GM12878 (cell line): ENCODE measurements at regions not wholly inside any gene's neighbourhood (a gene's known extent, or its start where the extent isn't known, plus 50 kb on each side); places are given as distances from the start of the nearest gene placed in this dataset.

Experiments
- BACH1 ChIP-seq: fragments of 450-650 bp; IDR thresholded peaks from 2 replicates; pipeline ENCODE4 v1.6.1; 2017; ENCODE audit warnings: mild to moderate bottlenecking, borderline replicate concordance
- BCL11A ChIP-seq: IDR thresholded peaks from 2 replicates; pipeline ENCODE4 v1.6.1; 2011; ENCODE audit warnings: low read depth, low read length
- BMI1 ChIP-seq: fragments of 450-650 bp; IDR thresholded peaks from 2 replicates; pipeline ENCODE4 v1.6.1; 2016; ENCODE audit warnings: mild to moderate bottlenecking, moderate library complexity, borderline replicate concordance
- CBX3 ChIP-seq: fragments of 200-600 bp; sonication (generic); IDR thresholded peaks from 2 replicates; pipeline ENCODE4 v1.6.1; 2016; ENCODE audit warnings: low read depth, borderline replicate concordance
- CHD2 ChIP-seq: IDR thresholded peaks from 2 replicates; pipeline ENCODE4 v1.6.1; 2011; ENCODE audit warnings: low read depth, low read length, improper control_type of control experiment, borderline replicate concordance
- EGR1 ChIP-seq, 2 experiments: IDR thresholded peaks; 1 replicate in 1 of 2; 2 replicates in 1 of 2; pipeline ENCODE4 v1.6.1; 2011 to 2012; ENCODE audit warnings: low read depth in 2 of 2, low read length in 2 of 2, borderline replicate concordance in 1 of 2, mild to moderate bottlenecking in 1 of 2, moderate library complexity in 1 of 2
- GABPA ChIP-seq: IDR thresholded peaks from 2 replicates; pipeline ENCODE4 v1.6.1; 2014; ENCODE audit warnings: antibody characterized with exemption, low read depth, mild to moderate bottlenecking, inconsistent platforms
- HDAC2 ChIP-seq: fragments of 200-600 bp; sonication (generic); IDR thresholded peaks from 2 replicates; pipeline ENCODE4 v1.6.1; 2017
- KDM1A ChIP-seq: fragments of 200-600 bp; sonication (generic); IDR thresholded peaks from 2 replicates; pipeline ENCODE4 v1.6.1; 2016; ENCODE audit warnings: borderline replicate concordance
- LARP7 ChIP-seq: fragments of 450-650 bp; IDR thresholded peaks from 2 replicates; pipeline ENCODE4 v1.6.1; 2017; ENCODE audit warnings: mild to moderate bottlenecking
- NR2C2 ChIP-seq: IDR thresholded peaks from 2 replicates; pipeline ENCODE4 v1.6.1; 2011; ENCODE audit warnings: borderline replicate concordance, low read depth; ENCODE audit not compliant: control insufficient read depth, insufficient read length
- NR2F1 ChIP-seq: fragments of 450-650 bp; conservative IDR thresholded peaks from 2 replicates; pipeline ENCODE4 v1.6.1; 2017; ENCODE audit warnings: mild to moderate bottlenecking
- NRF1 ChIP-seq: conservative IDR thresholded peaks from 2 replicates; pipeline ENCODE4 v1.6.1; 2011; ENCODE audit warnings: mild to moderate bottlenecking, low read depth, low read length, improper control_type of control experiment
- POLR2AphosphoS5 ChIP-seq: IDR thresholded peaks from 2 replicates; pipeline ENCODE4 v1.6.1; 2011; ENCODE audit warnings: mild to moderate bottlenecking, low read length, inconsistent platforms
- RBBP5 ChIP-seq: fragments of 200-600 bp; sonication (generic); conservative IDR thresholded peaks from 2 replicates; pipeline ENCODE4 v1.6.1; 2016
- RFX5 ChIP-seq: IDR thresholded peaks from 2 replicates; pipeline ENCODE4 v1.6.1; 2011; ENCODE audit warnings: low read depth, low read length, improper control_type of control experiment
- SREBF2 ChIP-seq: IDR thresholded peaks from 2 replicates; pipeline ENCODE4 v1.6.1; 2012; ENCODE audit warnings: mild to moderate bottlenecking, low read length
- TAF1 ChIP-seq: IDR thresholded peaks from 2 replicates; pipeline ENCODE4 v1.6.1; 2011; ENCODE audit warnings: mild to moderate bottlenecking, low read depth, low read length, borderline replicate concordance
- TCF7 ChIP-seq: IDR thresholded peaks from 2 replicates; pipeline ENCODE4 v1.6.1; 2014; ENCODE audit warnings: antibody characterized with exemption, borderline replicate concordance
- YBX1 ChIP-seq: fragments of 450-650 bp; IDR thresholded peaks from 2 replicates; pipeline ENCODE4 v1.6.1; 2016; ENCODE audit warnings: antibody characterized with exemption
- YY1 ChIP-seq: IDR thresholded peaks from 2 replicates; pipeline ENCODE4 v1.6.1; 2011; ENCODE audit warnings: low read depth, mild to moderate bottlenecking, low read length
- ZNF24 ChIP-seq: fragments of 450-650 bp; IDR thresholded peaks from 2 replicates; pipeline ENCODE4 v1.6.1; 2017; ENCODE audit warnings: antibody characterized with exemption, mild to moderate bottlenecking
- ZSCAN29 ChIP-seq: fragments of 450-650 bp; IDR thresholded peaks from 2 replicates; pipeline ENCODE4 v1.6.1; 2017; ENCODE audit warnings: mild to moderate bottlenecking, moderate library complexity
- TF ChIP-seq, protein P1 (sequence below): IDR thresholded peaks from 2 replicates; pipeline ENCODE4 v1.6.1; 2011; ENCODE audit warnings: borderline replicate concordance, low read depth, mild to moderate bottlenecking, moderate library complexity, mixed read lengths, low read length; ENCODE audit not compliant: insufficient read depth; ENCODE audit errors: extremely low read length
- TF ChIP-seq, protein P2 (sequence below): fragments of 450-650 bp; IDR thresholded peaks from 2 replicates; pipeline ENCODE4 v1.6.1; 2017; ENCODE audit warnings: low read depth, mild to moderate bottlenecking, moderate library complexity
- TF ChIP-seq, protein P3 (sequence below): fragments of 450-650 bp; formaldehyde crosslinking; IDR thresholded peaks from 2 replicates; pipeline ENCODE4 v1.4.0; 2020; ENCODE audit warnings: mild to moderate bottlenecking, moderate library complexity

- TF ChIP-seq NRF1 = no peak
- no peak for TF ChIP-seq ZSCAN29
- TF ChIP-seq LARP7 = no peak
- no peak for TF ChIP-seq CHD2
- TF ChIP-seq BCL11A = peak; percentile 16; the same call in 1 of the 2 replicates
- TF ChIP-seq YY1 = no peak
- no peak for TF ChIP-seq TAF1
- no peak for TF ChIP-seq RFX5
- TF ChIP-seq, protein P1, sequence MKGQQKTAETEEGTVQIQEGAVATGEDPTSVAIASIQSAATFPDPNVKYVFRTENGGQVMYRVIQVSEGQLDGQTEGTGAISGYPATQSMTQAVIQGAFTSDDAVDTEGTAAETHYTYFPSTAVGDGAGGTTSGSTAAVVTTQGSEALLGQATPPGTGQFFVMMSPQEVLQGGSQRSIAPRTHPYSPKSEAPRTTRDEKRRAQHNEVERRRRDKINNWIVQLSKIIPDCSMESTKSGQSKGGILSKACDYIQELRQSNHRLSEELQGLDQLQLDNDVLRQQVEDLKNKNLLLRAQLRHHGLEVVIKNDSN = no peak
- no peak for TF ChIP-seq RBBP5
- TF ChIP-seq TCF7 = no peak
- no peak for TF ChIP-seq EGR1 (IDR thresholded peaks at IDR 0.05; ENCODE audit: borderline replicate concordance in 1 of 2, low read depth in 2 of 2, low read length in 2 of 2)
- peak; percentile 31; the same call in 1 of the 2 replicates for TF ChIP-seq ZNF24
- TF ChIP-seq NR2C2 = no peak
- TF ChIP-seq, protein P2, sequence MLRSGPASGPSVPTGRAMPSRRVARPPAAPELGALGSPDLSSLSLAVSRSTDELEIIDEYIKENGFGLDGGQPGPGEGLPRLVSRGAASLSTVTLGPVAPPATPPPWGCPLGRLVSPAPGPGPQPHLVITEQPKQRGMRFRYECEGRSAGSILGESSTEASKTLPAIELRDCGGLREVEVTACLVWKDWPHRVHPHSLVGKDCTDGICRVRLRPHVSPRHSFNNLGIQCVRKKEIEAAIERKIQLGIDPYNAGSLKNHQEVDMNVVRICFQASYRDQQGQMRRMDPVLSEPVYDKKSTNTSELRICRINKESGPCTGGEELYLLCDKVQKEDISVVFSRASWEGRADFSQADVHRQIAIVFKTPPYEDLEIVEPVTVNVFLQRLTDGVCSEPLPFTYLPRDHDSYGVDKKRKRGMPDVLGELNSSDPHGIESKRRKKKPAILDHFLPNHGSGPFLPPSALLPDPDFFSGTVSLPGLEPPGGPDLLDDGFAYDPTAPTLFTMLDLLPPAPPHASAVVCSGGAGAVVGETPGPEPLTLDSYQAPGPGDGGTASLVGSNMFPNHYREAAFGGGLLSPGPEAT = 0 out of 2 replicates have a peak, but pooled peaks have one; percentile 50
- TF ChIP-seq, protein P3, sequence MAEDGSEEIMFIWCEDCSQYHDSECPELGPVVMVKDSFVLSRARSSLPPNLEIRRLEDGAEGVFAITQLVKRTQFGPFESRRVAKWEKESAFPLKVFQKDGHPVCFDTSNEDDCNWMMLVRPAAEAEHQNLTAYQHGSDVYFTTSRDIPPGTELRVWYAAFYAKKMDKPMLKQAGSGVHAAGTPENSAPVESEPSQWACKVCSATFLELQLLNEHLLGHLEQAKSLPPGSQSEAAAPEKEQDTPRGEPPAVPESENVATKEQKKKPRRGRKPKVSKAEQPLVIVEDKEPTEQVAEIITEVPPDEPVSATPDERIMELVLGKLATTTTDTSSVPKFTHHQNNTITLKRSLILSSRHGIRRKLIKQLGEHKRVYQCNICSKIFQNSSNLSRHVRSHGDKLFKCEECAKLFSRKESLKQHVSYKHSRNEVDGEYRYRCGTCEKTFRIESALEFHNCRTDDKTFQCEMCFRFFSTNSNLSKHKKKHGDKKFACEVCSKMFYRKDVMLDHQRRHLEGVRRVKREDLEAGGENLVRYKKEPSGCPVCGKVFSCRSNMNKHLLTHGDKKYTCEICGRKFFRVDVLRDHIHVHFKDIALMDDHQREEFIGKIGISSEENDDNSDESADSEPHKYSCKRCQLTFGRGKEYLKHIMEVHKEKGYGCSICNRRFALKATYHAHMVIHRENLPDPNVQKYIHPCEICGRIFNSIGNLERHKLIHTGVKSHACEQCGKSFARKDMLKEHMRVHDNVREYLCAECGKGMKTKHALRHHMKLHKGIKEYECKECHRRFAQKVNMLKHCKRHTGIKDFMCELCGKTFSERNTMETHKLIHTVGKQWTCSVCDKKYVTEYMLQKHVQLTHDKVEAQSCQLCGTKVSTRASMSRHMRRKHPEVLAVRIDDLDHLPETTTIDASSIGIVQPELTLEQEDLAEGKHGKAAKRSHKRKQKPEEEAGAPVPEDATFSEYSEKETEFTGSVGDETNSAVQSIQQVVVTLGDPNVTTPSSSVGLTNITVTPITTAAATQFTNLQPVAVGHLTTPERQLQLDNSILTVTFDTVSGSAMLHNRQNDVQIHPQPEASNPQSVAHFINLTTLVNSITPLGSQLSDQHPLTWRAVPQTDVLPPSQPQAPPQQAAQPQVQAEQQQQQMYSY (CRISPR knock-in tag) = no peak
- no peak for TF ChIP-seq POLR2AphosphoS5
- TF ChIP-seq CBX3 = no peak
- TF ChIP-seq NR2F1 = peak; percentile 83
- no peak for TF ChIP-seq BACH1
- TF ChIP-seq GABPA = no peak
- TF ChIP-seq YBX1 = no peak
- TF ChIP-seq BMI1 = no peak
- no peak for TF ChIP-seq HDAC2
- TF ChIP-seq KDM1A = no peak
- TF ChIP-seq SREBF2 = no peak
These were observed 460.8 kb upstream of the SMARCA2 start (continued) for GRCh38 chr9:1554081-1555035.
